Suprapubic skin (tissue), 4 donors: ENCODE measurements at regions not wholly inside any gene's neighbourhood (a gene's known extent, or its start where the extent isn't known, plus 50 kb on each side); places are given as distances from the start of the nearest gene placed in this dataset.

Experiments used
- DNase-seq, 2 donors: peaks; one replicate each; pipeline ENCODE4 v3.0.0-alpha.2; 2019; ENCODE audit warnings: low spot score in 2 of 2
- H3K27ac ChIP-seq: fragments of 200-600 bp; sonication (generic); one replicate; pipeline ENCODE4 v1.5.1; 2019
- H3K27me3 ChIP-seq: fragments of 200-600 bp; sonication (generic); one replicate; pipeline ENCODE4 v1.5.1; 2019
- H3K36me3 ChIP-seq: fragments of 200-600 bp; sonication (generic); one replicate; pipeline ENCODE4 v1.5.1; 2019
- H3K4me1 ChIP-seq: fragments of 200-600 bp; sonication (generic); one replicate; pipeline ENCODE4 v1.5.1; 2019
- H3K4me3 ChIP-seq: fragments of 200-600 bp; sonication (generic); one replicate; pipeline ENCODE4 v1.5.1; 2019; ENCODE audit warnings: mild to moderate bottlenecking
- H3K9me3 ChIP-seq: fragments of 200-600 bp; sonication (generic); one replicate; pipeline ENCODE4 v1.5.1; 2019
- CTCF ChIP-seq, 2 donors: fragments of 200-600 bp in 1 of 2; fragments of 450-650 bp in 1 of 2; sonication (generic) in 1 of 2; IDR thresholded peaks; one replicate each; pipeline ENCODE4 v1.5.1; 2016 to 2019; ENCODE audit warnings: antibody characterized with exemption in 2 of 2, mild to moderate bottlenecking in 1 of 2, moderate library complexity in 1 of 2
- EP300 ChIP-seq: sonication (generic); formaldehyde crosslinking; IDR thresholded peaks from one replicate; pipeline ENCODE4 v1.6.1; 2017; ENCODE audit warnings: antibody characterized with exemption
- POLR2A ChIP-seq, 2 donors: fragments of 450-650 bp; IDR thresholded peaks; one replicate each; pipeline ENCODE4 v1.6.1; 2017; ENCODE audit warnings: antibody characterized with exemption in 2 of 2, mild to moderate bottlenecking in 2 of 2, moderate library complexity in 2 of 2
- POLR2AphosphoS5 ChIP-seq, 3 donors: sonication (generic); formaldehyde crosslinking; IDR thresholded peaks; one replicate each; pipeline ENCODE4 v1.6.1; 2017; ENCODE audit warnings: antibody characterized with exemption in 3 of 3
- WGBS: methylation state at CpG from one replicate; pipeline ENCODE4 v1.1.5; 2018; 5-methylcytosine and 5-hydroxymethylcytosine counted together

GRCh38 chr1:238088560-238089290 lies 198.0 kb upstream of the ZP4 start:
- WGBS: 60% methylated on average over 4 of the region's 4 CpGs
- H3K27me3 ChIP-seq: no peaks in the 10 kb centered on the region
- H3K4me1 ChIP-seq: no peaks in the 10 kb centered on the region
- no peak for DNase-seq
- TF ChIP-seq EP300: no peak
- no peak for TF ChIP-seq POLR2AphosphoS5 (IDR thresholded peaks at IDR 0.05)
- no peak for TF ChIP-seq POLR2A (IDR thresholded peaks at IDR 0.05)
- TF ChIP-seq CTCF (IDR thresholded peaks at IDR 0.05): no peak
- no peaks in the 10 kb centered on the region for H3K36me3 ChIP-seq
- H3K4me3 ChIP-seq: no peak overlapping the region
- H3K9me3 ChIP-seq: no peaks in the 10 kb centered on the region
- H3K27ac ChIP-seq: no peak overlapping the region

GRCh38 chr1:238073991-238074390 lies 183.3 kb upstream of the ZP4 start:
- no peak for TF ChIP-seq EP300
- no peak for TF ChIP-seq CTCF (IDR thresholded peaks at IDR 0.05)
- no peak for TF ChIP-seq POLR2AphosphoS5 (IDR thresholded peaks at IDR 0.05)
- no peak for TF ChIP-seq POLR2A (IDR thresholded peaks at IDR 0.05)
- Histone ChIP-seq H3K4me3 (no peak overlapping the region), H3K4me1 (no peaks in the 10 kb centered on the region), H3K27ac (no peak overlapping the region), H3K9me3 (no peaks in the 10 kb centered on the region), H3K36me3 (no peaks in the 10 kb centered on the region), H3K27me3 (no peaks in the 10 kb centered on the region)
- DNase-seq: no peak
- 48% methylated on average over 1 of the region's 1 CpG for WGBS

GRCh38 chr1:238071061-238071460 lies 180.3 kb upstream of the ZP4 start:
- no peak for DNase-seq
- no peak overlapping the region for H3K27ac ChIP-seq
- no peaks in the 10 kb centered on the region for H3K27me3 ChIP-seq
- H3K9me3 ChIP-seq: no peaks in the 10 kb centered on the region
- TF ChIP-seq POLR2AphosphoS5 (IDR thresholded peaks at IDR 0.05): no peak
- TF ChIP-seq POLR2A (IDR thresholded peaks at IDR 0.05): no peak
- TF ChIP-seq EP300: no peak
- TF ChIP-seq CTCF (IDR thresholded peaks at IDR 0.05): no peak
- WGBS: 79% methylated on average over 3 of the region's 3 CpGs
- no peaks in the 10 kb centered on the region for H3K4me1 ChIP-seq
- H3K4me3 ChIP-seq: no peak overlapping the region
- H3K36me3 ChIP-seq: no peaks in the 10 kb centered on the region

DNA sequence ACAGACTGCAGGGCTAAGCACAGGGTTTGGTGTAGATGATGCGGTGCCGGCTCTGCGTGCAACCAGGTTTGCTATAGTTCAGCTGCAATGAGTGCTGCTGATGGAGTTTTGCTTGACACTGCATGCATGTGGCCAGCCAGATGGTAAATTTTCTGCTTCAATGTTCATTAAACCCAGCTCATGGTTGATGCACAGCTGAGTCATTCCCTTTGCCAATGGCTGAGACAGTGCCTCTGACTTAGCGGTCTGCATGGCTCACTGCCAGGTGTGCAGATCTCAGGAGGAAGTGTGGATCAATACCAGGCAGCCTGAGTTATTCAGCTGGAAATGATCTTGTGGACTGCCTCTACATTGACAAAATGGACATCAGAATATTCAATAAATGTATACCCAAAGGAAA lies 172.7 kb upstream of the ZP4 start:
- WGBS: 78% methylated on average over 4 of the region's 4 CpGs
- Histone ChIP-seq H3K9me3 (peaks cover 3% of the 10 kb centered on the region), H3K27me3 (no peaks in the 10 kb centered on the region), H3K4me3 (no peak overlapping the region), H3K36me3 (no peaks in the 10 kb centered on the region), H3K27ac (no peak overlapping the region), H3K4me1 (no peaks in the 10 kb centered on the region)
- no peak for TF ChIP-seq EP300
- no peak for TF ChIP-seq POLR2A (IDR thresholded peaks at IDR 0.05)
- no peak for TF ChIP-seq POLR2AphosphoS5 (IDR thresholded peaks at IDR 0.05)
- TF ChIP-seq CTCF (IDR thresholded peaks at IDR 0.05): no peak
- no peak for DNase-seq

- Histone ChIP-seq H3K4me3 (no peak overlapping the region), H3K27ac (no peak overlapping the region), H3K27me3 (no peaks in the 10 kb centered on the region), H3K36me3 (no peaks in the 10 kb centered on the region), H3K9me3 (peaks cover 5% of the 10 kb centered on the region), H3K4me1 (no peaks in the 10 kb centered on the region)
- DNase-seq: no peak
- 47% methylated on average over 3 of the region's 3 CpGs for WGBS
- TF ChIP-seq CTCF (IDR thresholded peaks at IDR 0.05): no peak
- TF ChIP-seq EP300: no peak
- TF ChIP-seq POLR2AphosphoS5 (IDR thresholded peaks at IDR 0.05): no peak
- no peak for TF ChIP-seq POLR2A (IDR thresholded peaks at IDR 0.05)
Observed at GRCh38 chr1:238061967-238062613, 171.4 kb upstream of the ZP4 start.
